GM21576 (cell line): ENCODE measurements at regions not wholly inside any gene's neighbourhood (a gene's known extent, or its start where the extent isn't known, plus 50 kb on each side); places are given as distances from the start of the nearest gene placed in this dataset.

ENCODE experiments used
- ATAC-seq: cut with Tn5 transposase; IDR thresholded peaks from one replicate; pipeline ENCODE4 v1.9.1; 2021; ENCODE audit warnings: mild to moderate bottlenecking, moderate library complexity; ENCODE audit not compliant: unreplicated experiment

DNA sequence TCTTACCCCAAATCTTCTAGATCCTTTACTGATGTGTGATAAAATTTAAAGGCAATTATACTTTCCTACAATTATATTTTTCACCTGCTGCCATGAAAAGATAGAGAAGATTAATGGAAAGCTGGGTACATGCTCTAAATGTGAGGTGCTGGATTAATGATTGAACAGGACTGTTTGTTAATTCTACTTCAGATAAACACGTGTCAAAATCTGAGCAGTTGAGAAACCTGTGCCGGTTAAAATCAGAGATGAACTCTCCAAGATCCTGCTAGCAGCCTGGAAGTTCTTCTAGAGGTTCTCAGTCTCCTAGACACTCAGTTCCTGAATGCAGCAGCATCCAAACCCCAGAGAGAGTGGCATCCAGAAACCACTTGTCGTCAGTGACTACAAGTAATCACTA is 69.2 kb downstream of the INHBA start:
- no peak for ATAC-seq

DNA sequence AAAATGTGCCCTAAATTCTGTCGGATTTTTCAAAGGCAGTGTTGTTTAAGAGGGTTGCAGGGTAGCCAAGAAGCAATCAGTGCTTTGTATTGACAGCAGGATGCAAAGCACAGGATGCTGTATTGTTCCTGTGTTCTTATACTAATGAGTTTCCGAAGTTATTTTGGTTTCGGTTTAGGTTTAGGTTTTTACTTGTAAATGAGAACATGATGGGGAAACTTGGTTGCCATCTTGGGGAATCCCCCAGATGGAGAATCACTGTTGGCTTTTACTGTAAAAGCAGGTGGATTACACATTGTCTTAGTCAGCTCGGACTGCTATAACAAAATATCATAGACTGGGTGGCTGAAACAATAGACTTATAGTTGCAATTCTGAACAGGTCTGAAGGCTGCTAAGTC is 72.1 kb downstream of the INHBA start:
- ATAC-seq, result no peak

DNA sequence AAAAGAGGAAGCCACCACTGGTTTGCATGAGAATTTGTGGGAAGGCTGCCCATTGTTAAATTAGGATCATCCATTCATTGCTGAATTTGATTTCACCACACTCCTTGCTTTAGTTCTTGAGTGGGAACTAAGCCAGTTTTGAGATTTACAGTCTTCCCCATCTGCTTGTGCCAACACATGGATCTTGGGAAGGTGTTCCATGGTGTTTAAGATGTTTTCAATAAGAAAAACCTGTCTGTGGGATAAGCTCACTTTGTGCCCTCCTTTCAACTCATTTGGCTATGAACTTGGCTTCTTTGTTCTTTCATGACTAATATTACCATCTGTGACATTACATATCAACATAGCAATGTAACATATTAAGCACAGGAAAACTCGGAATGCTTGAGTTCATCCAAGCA is 73.2 kb downstream of the INHBA start:
- no peak for ATAC-seq

DNA sequence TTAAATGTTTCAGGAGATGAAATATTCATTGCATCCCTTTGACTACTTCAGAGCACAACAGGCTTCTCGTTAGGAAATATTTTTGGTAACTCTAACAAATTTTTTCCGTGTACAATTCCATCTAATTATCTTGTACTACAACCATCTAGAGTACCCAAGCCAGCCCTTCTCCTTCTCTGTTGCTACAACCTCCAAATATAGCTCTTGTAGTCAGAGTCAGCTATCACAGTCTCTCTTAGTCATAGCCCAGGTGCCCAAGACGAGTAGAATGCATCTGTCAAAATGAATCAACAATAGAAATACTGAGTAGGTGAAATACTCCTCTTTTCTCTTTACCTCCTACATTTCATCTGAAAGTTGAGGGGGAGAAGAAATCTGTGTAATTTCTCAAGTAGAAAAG is 74.0 kb downstream of the INHBA start:
- no peak for ATAC-seq

DNA sequence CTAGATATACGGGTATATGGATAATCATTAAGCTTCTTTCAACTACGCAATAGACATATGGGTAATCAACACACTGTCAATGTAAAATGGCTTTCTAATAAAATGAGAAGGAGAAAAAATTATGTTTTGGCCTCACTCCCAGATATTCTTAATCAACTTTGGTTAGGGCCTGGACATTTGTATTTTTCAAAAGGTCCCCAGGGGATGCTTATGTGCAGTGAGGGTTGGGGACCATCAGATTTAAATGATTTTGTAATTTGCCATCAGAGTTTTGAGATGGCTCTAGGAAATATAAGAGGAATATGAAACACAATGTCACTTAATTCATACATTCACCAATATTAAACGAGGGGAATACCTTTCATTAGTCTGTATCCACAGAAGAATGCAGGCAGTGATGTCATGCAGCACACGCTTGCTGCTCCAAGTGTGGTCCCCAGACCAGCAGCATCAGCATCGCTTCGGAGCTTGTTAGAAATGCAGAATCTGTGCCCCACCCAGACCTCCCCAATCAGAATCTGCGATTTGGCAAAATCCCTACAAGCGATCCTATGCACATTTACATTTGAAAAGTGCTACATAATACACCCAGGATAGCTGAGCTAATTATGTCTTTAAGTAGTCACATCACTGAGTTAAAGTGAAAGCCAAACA is 75.1 kb downstream of the INHBA start:
- no peak for ATAC-seq

DNA sequence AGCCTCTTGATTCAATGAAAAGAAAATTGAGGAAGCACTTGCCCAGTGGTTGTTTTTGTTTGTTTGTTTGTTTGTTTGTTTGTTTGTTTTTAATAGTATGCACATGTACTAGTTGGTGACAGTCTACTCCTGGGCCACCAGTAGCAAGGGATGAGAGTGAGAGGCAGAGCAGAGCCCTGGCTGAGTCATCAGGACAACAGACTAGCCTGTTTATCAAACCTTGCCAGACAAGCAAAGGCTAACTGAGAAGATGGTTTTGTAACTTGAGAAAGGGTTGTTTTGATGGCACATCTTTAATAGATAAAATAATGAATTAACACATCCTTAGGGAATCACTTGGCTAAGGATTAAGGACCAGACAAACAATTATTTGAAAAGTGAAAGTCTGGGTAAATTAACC is 78.1 kb downstream of the INHBA start:
- no peak for ATAC-seq

DNA sequence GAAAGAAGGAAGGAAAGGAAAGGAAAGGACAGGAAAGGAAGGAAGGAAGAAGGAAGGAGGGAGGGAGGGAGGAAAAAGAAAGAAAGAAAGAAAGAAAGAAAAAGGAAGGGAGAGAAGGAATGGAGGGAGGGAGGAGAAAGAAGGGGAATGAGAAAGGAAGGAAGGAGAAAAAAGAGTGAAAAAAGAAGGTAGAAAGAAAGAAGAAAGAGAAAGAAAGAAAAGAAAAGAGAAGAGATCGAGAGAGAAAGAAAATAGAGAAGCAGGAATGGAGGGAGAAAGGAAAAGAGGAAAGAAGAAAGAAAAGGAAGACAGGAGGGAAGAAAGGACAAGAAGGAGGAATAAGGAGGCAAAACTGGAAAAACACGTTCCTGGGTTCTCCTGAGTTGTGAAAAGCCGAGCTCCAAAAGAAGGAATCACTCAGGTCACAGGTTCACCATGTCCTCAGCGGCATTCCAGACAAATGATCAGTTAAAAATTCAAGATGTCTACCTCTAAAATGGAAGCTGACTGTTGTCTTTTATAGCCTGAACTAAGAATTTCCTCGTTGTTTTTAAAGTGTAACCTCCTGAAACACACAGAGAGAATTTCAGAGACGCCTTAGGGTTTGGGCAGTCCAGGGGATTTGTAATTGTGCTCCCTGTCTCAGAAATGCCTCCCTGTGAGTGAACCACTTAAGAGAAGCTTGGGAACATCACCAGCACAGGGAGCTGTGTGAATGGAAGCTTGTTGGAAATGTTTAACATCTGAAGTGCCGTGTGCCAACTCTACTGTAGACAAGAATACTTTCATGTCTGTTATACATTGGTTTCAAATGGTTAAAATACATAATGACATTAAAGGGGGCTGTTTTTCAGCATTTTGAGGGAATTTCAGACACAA is 80.7 kb downstream of the INHBA start:
- ATAC-seq, result no peak

DNA sequence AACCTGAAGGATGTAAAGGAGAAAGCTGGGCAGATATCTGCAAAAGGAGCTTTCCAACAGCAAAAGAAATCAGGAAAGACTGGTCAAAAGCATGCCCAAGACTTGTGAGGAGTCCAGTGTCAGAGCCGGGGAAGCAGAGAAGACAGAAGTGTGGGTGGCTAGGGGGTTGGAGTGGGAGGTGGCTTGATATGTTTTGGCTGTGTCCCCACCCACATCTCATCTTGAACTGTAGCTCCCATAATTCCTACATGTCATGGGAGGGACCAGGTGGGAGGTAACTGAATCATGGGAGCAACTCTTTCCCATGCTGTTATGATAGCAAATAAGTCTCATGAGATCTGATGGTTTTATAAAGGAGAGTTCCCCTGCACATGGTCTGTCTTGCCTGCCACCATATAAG is 84.9 kb downstream of the INHBA start:
- ATAC-seq, result no peak

DNA sequence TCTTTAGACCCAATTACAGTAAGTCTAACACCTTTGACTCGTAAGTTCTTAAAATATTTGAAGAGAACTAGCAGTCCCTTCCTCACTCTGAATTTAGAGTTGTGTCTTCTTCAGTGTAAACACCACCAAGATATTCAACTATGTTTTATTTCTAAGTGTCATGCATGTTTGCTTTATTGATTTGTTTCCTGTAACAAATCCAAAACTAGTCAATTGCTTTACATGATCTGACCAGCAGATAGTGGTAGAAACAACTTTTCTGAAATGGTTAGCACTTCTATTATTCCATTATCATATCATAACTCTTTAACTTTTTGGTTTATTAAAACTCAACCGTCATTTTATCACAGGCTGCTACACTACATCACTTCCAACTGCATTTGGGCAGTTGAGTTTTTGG is 90.1 kb downstream of the INHBA start:
- ATAC-seq, result no peak

DNA sequence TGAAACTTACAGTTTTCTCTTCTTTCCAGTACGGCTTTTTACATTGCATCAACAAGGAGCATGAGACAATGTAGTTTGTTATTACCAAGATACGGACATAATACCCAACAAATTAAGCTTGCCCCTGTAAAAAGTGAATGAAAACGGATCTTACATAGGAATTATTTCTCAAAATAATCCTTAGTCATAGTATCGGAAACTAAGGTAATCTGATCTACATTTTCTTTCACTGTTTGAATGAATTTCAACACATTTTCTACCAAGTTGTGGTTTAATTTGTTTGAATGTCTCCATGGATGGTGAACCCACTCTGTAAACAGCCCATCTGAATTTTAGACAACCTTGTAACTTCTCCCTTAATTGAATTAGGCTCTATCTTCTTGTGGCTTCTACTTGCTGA is 90.5 kb downstream of the INHBA start:
- ATAC-seq, result no peak

DNA sequence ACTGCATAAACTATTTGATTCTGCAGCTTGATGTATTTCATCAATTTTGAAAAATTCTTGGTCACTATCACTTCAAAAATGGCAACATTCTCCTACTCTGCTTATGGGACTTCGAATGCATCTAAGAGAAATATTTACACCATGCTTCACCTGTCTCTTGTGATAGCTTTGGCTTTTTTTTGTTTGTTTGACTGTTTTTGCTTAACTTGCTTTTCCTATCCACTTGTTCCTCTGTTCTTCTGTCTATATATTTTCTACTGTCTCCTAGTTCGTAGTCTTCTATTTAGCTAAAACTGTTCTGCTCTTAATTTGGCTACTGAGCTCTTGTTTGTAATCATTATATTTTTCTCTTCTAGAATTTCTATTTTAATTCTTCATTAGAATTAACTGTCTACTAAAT is 94.4 kb downstream of the INHBA start:
- no peak for ATAC-seq

DNA sequence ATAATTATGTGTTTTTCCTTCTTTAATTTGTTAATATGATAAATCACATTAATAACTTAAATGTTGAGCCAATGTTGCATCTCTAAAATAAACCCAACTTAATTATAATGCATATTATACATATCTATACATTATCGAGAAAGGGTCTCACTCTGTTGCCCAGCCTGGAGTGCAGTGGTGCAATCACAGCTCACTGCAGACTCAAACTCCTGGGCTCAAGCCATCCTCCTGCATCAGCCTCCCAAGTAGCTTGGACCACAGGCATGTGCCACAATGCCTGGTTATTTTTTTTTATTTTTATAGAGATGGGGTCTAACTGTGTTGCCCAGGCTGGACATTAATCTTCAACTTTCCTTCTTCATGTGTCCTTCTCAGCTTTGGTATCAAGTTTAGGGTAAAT is 98.9 kb downstream of the INHBA start:
- ATAC-seq, result no peak

DNA sequence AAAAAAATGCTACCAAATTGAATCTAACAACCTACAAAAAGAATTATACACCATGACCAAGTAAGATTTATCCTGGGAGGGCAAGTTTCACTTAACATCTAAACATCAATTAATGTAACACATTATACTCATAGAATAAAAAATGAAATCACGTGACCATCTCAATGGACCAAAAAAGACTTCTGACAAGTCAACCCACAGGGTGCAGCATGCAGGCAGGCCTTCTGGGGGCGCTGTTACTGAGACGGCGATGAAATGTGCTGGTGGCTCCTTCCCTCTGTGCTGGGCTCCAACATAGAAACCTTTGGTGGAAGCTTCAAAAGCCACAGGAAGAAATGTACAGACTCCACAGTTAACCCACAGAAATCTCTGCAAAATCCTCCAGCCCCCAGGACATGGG is 103.1 kb downstream of the INHBA start:
- ATAC-seq, result no peak

DNA sequence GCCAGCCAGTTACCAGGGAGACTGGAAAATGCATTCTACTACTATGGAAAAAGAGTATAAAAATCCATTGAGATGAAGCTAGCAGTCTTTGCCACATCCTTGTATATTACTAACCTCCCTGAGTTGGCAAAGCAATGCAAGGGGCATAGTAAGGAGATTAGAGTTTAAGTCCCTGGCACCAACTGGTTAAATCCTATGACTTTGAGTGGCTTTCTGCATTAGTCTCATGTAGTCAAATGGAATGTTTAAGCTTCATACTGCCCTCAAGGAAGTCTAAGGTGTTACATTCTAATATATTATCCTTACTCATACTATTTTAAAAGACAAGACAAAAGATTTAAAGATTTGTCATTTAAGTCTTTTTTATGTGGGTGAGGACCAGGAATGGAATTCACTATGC is 110.1 kb downstream of the INHBA start:
- ATAC-seq, result no peak

DNA sequence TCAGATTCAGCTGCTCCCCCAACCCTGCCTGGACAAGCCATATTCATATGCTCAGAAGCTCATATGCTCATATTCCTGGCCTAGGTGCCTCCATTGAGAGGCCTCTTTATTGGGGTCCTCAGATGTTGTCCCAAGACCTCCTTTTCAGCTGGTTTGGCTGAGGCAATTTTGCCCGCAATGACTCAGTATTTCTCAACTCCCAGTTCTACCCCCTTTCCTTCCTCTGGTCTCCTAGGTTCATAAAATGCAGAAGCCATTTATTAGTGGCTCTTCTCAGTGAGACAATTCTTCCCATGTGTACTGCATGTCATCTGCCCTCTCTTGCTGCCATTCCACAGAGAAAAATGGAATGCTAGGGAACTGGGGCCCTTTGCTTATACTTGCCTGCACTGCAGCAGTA is 110.7 kb downstream of the INHBA start:
- ATAC-seq, result no peak

DNA sequence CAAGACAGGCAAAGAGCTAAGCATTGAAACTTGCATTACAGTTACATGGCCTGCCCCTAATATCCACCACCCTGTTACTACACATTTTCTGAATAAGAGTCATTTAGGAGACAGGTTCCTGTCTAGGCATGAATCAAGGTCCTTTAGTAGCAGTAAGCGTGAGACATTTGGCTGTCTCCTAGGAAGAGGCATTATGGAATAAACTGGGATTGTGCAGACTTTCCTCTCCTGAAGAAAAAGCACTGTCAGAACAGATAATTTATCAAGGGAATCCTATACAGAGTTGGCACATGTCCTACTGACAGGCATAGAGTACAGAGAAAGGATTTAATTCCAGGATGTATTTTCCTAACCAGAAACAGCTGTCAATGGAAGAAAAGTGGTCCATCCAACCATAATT is 111.9 kb downstream of the INHBA start:
- no peak for ATAC-seq

DNA sequence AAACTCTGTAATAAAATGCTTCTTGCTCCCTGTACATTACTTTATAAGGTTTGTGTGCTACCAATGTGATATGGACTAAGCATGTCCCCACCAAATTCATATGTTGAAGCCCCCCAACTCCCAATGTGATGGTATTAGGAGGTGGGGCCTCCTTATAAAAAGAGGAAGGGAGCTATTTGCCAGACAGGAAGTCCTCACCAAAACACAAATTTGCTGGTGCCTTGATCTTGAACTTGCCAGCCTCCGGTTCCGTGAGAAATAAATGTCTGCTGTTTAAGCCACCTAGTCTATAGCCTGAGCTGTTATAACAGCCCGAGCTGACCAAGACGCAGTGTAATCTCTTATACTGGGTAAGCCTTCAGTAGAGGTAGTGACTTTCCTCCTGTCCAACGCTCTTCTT is 114.5 kb downstream of the INHBA start:
- no peak for ATAC-seq

DNA sequence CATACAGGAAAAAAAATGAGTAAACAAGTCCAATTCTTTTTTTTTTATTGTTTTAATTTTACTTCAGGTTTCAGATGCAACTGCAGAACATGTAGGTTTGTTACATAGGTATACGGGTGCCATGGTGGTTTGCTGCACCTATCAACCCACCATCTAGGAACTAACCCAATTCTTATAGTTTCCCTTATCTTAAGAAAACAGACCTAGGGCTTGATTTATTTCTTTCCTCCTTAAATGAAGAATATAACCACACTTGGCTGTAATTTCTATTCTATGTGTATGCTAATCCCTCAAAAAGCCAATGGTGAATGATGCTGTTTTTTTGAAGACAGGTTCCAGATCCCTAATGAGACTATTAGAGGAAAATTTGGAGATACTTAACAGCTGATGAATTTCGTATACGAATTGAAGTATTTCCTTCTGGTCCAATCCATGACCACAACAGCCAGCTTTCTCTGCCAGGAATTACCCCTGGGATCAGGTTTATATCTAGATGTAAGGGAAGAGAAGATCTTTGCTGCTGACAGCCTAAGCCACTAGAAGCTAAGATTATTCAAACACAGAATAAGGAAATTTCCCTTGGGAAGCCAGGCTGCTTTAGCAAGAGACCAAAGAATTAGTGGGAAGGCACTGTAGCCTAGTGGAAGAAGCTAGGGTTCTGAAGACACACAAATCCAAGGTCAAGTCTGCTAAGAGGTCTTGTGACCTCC is 115.8 kb downstream of the INHBA start:
- ATAC-seq, result no peak

DNA sequence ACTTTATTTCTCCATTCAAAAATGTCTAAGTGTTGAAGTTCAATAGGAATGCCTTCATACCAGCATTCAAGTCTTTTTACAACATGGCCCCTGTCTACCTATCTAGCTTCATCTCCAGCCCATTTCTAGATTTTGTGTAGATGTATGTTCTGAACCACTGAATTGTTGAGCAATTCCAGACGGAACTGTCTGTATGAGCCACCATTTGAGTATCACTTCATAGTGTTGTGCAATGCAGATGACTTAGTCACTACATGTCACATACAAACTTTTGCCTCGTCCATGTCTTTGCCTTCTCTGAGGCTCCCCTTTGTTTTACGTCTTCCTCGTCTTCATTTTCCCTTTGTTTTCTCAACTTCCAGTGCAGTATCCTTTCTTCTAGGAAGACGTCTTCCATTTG is 118.1 kb downstream of the INHBA start:
- no peak for ATAC-seq

DNA sequence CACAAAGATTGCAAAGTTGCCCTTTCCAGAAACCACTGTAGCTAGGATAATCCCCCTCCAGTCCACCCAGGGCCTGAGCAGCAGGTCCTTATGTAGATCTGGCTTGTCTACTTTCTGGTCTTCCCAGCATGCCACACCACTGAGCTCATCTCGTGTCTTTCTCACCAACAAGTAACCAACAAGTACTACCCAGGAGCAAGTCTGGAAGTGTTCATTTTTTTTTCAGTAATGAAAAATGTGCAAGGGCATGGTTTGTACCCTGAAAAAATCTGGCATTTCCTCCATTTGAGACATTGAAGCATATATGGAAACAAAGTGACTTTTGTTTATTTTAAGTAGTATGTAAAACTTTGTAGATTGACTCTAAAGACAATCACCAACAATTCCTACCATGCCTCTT is 120.8 kb downstream of the INHBA start:
- ATAC-seq, result no peak

DNA sequence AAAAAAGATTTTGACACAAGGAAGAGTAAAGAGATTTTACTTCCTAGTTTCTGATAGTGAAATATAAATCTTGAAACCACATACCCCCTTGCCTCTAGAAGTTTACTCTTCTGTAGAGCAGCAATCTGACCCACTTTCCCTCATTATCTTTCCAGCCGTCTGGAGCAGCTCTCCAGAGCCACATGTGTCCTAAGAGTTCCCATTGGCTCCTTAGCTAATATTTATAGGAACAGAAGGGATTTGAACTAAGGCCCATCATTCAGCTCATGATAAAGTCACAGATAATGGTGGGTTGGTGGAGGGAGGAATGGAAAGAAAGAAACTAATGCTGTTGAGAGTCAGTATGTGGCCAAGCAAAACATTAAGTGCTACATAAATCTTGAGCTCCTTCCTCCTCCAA is 121.8 kb downstream of the INHBA start:
- ATAC-seq, result no peak
